ENCODE measurements at regions not wholly inside any gene's neighbourhood (a gene's known extent, or its start where the extent isn't known, plus 50 kb on each side); places are given as distances from the start of the nearest gene placed in this dataset.
"Not testable (repeated sequence)": the region's sequence is repeated elsewhere in the genome, so short reads cannot be mapped to it uniquely, and the experiment has no call there.

GRCh38 chr5:12615141-12615820, 711.0 kb upstream of the CTNND2 start:
- Histone ChIP-seq H3K27me3 (no peaks in the 10 kb centered on the region), H3K9ac (ENCODE audit: low read depth in 2 of 2, low read length in 2 of 2) (no peak overlapping the region), H3K4me3 (no peak overlapping the region), H3K36me3 (no peaks in the 10 kb centered on the region), H3K9me3 (no peaks in the 10 kb centered on the region), H3K4me1 (no peaks in the 10 kb centered on the region), H3K27ac (no peak overlapping the region)
- intact Hi-C loops (cut with DNase I) = no loop called here
- no peak for DNase-seq
- TF ChIP-seq CTCF (IDR thresholded peaks at IDR 0.05) = no peak

- Histone ChIP-seq H3K36me3 (no peaks in the 10 kb centered on the region), H3K4me1 (no peaks in the 10 kb centered on the region), H3K9me3 (no peaks in the 10 kb centered on the region), H3K27me3 (no peaks in the 10 kb centered on the region), H3K9ac (ENCODE audit: low read depth in 2 of 2, low read length in 2 of 2) (no peak overlapping the region), H3K27ac (no peak overlapping the region), H3K4me3 (no peak overlapping the region)
- DNase-seq = no peak
- TF ChIP-seq CTCF (IDR thresholded peaks at IDR 0.05) = no peak
- intact Hi-C loops (cut with DNase I) = no loop called here
These were observed 710.4 kb upstream of the CTNND2 start for GRCh38 chr5:12614608-12615007.

GRCh38 chr5:12611132-12611531, 706.9 kb upstream of the CTNND2 start:
- H3K27me3 ChIP-seq = no peaks in the 10 kb centered on the region
- no peak for TF ChIP-seq CTCF (IDR thresholded peaks at IDR 0.05)
- intact Hi-C loops (cut with DNase I) = no loop called here
- no peak overlapping the region for H3K4me3 ChIP-seq
- DNase-seq = no peak
- H3K4me1 ChIP-seq = no peaks in the 10 kb centered on the region
- H3K9me3 ChIP-seq = no peaks in the 10 kb centered on the region
- no peaks in the 10 kb centered on the region for H3K36me3 ChIP-seq
- no peak overlapping the region for H3K9ac ChIP-seq (ENCODE audit: low read depth in 2 of 2, low read length in 2 of 2)
- no peak overlapping the region for H3K27ac ChIP-seq

GRCh38 chr5:12607817-12608216, 703.6 kb upstream of the CTNND2 start:
- H3K9me3 ChIP-seq; H3K27me3 ChIP-seq; H3K27ac ChIP-seq; DNase-seq; H3K36me3 ChIP-seq; intact Hi-C loops (cut with DNase I); H3K9ac ChIP-seq (ENCODE audit: low read depth in 2 of 2, low read length in 2 of 2); H3K4me1 ChIP-seq; H3K4me3 ChIP-seq: not testable (repeated sequence)

- DNase-seq = no peak
- H3K4me1 ChIP-seq = no peaks in the 10 kb centered on the region
- H3K9ac ChIP-seq (ENCODE audit: low read depth in 2 of 2, low read length in 2 of 2) = no peak overlapping the region
- intact Hi-C loops (cut with DNase I) = no loop called here
- H3K36me3 ChIP-seq = no peaks in the 10 kb centered on the region
- no peak overlapping the region for H3K27ac ChIP-seq
- no peak for TF ChIP-seq CTCF (IDR thresholded peaks at IDR 0.05)
- H3K9me3 ChIP-seq = no peaks in the 10 kb centered on the region
- H3K27me3 ChIP-seq = no peaks in the 10 kb centered on the region
- no peak overlapping the region for H3K4me3 ChIP-seq
These were observed 688.0 kb upstream of the CTNND2 start for GRCh38 chr5:12592228-12592627.

- no peak for TF ChIP-seq CTCF (IDR thresholded peaks at IDR 0.05)
- Histone ChIP-seq H3K4me3 (no peak overlapping the region), H3K4me1 (no peaks in the 10 kb centered on the region), H3K27ac (no peak overlapping the region), H3K9me3 (no peaks in the 10 kb centered on the region), H3K27me3 (no peaks in the 10 kb centered on the region), H3K36me3 (no peaks in the 10 kb centered on the region), H3K9ac (ENCODE audit: low read depth in 2 of 2, low read length in 2 of 2) (no peak overlapping the region)
- DNase-seq = no peak
- intact Hi-C loops (cut with DNase I) = no loop called here
These were observed 682.2 kb upstream of the CTNND2 start for GRCh38 chr5:12586406-12586805.

- H3K9me3 ChIP-seq; DNase-seq; H3K27me3 ChIP-seq; H3K27ac ChIP-seq; H3K4me3 ChIP-seq; intact Hi-C loops (cut with DNase I); H3K4me1 ChIP-seq; H3K36me3 ChIP-seq; H3K9ac ChIP-seq (ENCODE audit: low read depth in 2 of 2, low read length in 2 of 2): not testable (repeated sequence)
These were observed 674.6 kb upstream of the CTNND2 start for GRCh38 chr5:12578803-12579202.

GRCh38 chr5:12576953-12577352, 672.7 kb upstream of the CTNND2 start:
- H3K9me3 ChIP-seq; DNase-seq; H3K27me3 ChIP-seq; H3K36me3 ChIP-seq; H3K9ac ChIP-seq (ENCODE audit: low read depth in 2 of 2, low read length in 2 of 2); H3K27ac ChIP-seq; intact Hi-C loops (cut with DNase I); H3K4me3 ChIP-seq; H3K4me1 ChIP-seq: not testable (repeated sequence)

All from colonic mucosa (tissue), 4 donors.